ENCODE measurements at regions not wholly inside any gene's neighbourhood (a gene's known extent, or its start where the extent isn't known, plus 50 kb on each side); places are given as distances from the start of the nearest gene placed in this dataset.

GRCh38 chr21:35969281-35969680, 91.0 kb downstream of the SETD4 start:
- no peak for TF ChIP-seq CTCF (conservative IDR thresholded peaks at IDR 0.05)
- no peak overlapping the region for H3K27ac ChIP-seq

GRCh38 chr21:35968564-35968963, 91.8 kb downstream of the SETD4 start:
- H3K27ac ChIP-seq: no peak overlapping the region
- TF ChIP-seq CTCF (conservative IDR thresholded peaks at IDR 0.05): no peak

- no peak for TF ChIP-seq CTCF (conservative IDR thresholded peaks at IDR 0.05)
- no peak overlapping the region for H3K27ac ChIP-seq
These were observed 94.6 kb downstream of the SETD4 start for GRCh38 chr21:35965699-35966098.

- no peak for TF ChIP-seq CTCF (conservative IDR thresholded peaks at IDR 0.05)
- no peak overlapping the region for H3K27ac ChIP-seq
These were observed 96.3 kb downstream of the SETD4 start for GRCh38 chr21:35963920-35964451.

- H3K27ac ChIP-seq: no peak overlapping the region
- TF ChIP-seq CTCF (conservative IDR thresholded peaks at IDR 0.05): no peak
These were observed 97.4 kb downstream of the SETD4 start for GRCh38 chr21:35962917-35963316.

GRCh38 chr21:35954066-35954465, 106.3 kb downstream of the SETD4 start:
- H3K27ac ChIP-seq: peak overlapping the region; percentile 10; the same call in 1 of the 2 replicates
- TF ChIP-seq CTCF (conservative IDR thresholded peaks at IDR 0.05): no peak

GRCh38 chr21:35953597-35953996, 106.7 kb downstream of the SETD4 start:
- TF ChIP-seq CTCF (conservative IDR thresholded peaks at IDR 0.05): no peak
- H3K27ac ChIP-seq: peak overlapping the region; percentile 10

All from VCaP (cell line).